Epithelial cell of esophagus (primary cell): ENCODE measurements at regions not wholly inside any gene's neighbourhood (a gene's known extent, or its start where the extent isn't known, plus 50 kb on each side); places are given as distances from the start of the nearest gene placed in this dataset.
"Not testable (repeated sequence)": the region's sequence is repeated elsewhere in the genome, so short reads cannot be mapped to it uniquely, and the experiment has no call there.

Source experiments
- DNase-seq: peaks from one replicate; pipeline ENCODE4 v3.0.0; 2010; ENCODE audit warnings: low read depth
- H3K4me3 ChIP-seq: 2 replicates; pipeline ENCODE4 v1.5.1; 2011; ENCODE audit warnings: mild to moderate bottlenecking, low read length, control low read depth
- TF ChIP-seq, protein P1 (sequence below): IDR thresholded peaks from 2 replicates; pipeline ENCODE4 v1.5.1; 2011; ENCODE audit warnings: low read depth, mild to moderate bottlenecking, low read length, control low read depth, inconsistent platforms; ENCODE audit not compliant: insufficient read depth; ENCODE audit errors: missing control alignments

DNA sequence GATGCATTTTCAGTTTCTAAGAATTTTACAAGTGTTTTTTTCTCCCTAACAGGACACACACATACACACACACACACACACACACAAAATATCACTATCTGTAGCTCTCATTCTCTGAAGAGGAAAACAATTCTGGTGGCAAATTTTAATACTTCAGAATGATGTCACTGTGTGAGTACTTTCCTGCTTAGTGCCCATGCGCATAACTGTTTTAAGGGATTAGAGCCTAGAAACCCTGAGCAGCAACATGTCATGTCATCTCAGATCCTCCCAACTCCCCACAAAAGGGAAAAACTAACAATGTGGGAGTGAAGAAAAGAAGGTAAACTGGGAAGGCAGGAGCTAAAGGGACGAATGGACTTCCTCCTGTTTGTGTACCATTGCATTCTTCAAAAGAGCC is 401.2 kb downstream of the SPRY2 start:
- no peak for DNase-seq
- TF ChIP-seq, protein P1, sequence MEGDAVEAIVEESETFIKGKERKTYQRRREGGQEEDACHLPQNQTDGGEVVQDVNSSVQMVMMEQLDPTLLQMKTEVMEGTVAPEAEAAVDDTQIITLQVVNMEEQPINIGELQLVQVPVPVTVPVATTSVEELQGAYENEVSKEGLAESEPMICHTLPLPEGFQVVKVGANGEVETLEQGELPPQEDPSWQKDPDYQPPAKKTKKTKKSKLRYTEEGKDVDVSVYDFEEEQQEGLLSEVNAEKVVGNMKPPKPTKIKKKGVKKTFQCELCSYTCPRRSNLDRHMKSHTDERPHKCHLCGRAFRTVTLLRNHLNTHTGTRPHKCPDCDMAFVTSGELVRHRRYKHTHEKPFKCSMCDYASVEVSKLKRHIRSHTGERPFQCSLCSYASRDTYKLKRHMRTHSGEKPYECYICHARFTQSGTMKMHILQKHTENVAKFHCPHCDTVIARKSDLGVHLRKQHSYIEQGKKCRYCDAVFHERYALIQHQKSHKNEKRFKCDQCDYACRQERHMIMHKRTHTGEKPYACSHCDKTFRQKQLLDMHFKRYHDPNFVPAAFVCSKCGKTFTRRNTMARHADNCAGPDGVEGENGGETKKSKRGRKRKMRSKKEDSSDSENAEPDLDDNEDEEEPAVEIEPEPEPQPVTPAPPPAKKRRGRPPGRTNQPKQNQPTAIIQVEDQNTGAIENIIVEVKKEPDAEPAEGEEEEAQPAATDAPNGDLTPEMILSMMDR = no peak
- H3K4me3 ChIP-seq = no peak overlapping the region

GRCh38 chr13:79937771-79938216 is 403.1 kb downstream of the SPRY2 start:
- no peak for DNase-seq
- TF ChIP-seq, protein P1 = no peak
- H3K4me3 ChIP-seq = no peak overlapping the region

GRCh38 chr13:79937311-79937710 is 403.6 kb downstream of the SPRY2 start:
- no peak overlapping the region for H3K4me3 ChIP-seq

DNA sequence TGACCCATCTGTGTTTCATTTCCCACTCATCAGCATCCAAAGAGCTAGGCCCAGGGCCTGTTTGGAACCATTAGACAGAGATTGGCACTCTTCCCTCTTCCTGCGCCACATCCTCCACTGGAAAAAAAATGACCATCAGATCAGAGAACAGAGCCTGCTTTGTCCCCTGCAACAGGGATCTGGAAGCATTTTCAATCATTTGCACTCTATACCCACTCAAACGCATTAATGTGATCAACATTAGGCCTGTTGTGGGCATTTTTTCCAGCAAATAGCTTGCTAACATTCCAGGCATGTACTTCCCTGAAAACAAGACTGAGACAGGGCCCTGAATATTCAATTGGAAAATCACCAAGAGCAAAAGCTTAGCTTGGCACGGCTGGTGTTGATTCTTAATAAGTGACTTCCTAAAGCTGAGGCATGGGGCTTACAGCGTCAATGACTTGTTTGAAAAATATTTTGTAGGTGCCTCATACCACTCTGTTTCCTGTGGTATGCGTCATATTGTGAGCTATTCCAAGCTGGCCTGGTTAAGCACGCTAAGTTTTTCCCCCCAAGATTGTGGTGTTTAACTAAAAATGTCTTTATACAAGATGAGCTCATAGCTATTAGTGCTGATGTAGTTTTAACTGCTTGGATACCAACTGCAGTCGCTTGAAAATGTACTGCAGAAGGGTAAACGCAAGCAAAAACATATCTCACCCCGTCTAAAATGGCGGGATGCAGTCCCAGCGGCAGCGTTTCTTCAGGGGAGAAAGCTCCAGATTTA is 404.4 kb downstream of the SPRY2 start:
- peak; percentile 95 for DNase-seq
- no peak overlapping the region for H3K4me3 ChIP-seq
- TF ChIP-seq, protein P1 = no peak

More at GRCh38 chr13:79937311-79937710, 403.6 kb downstream of the SPRY2 start:
- TF ChIP-seq, protein P1 = no peak
- no peak for DNase-seq

DNA sequence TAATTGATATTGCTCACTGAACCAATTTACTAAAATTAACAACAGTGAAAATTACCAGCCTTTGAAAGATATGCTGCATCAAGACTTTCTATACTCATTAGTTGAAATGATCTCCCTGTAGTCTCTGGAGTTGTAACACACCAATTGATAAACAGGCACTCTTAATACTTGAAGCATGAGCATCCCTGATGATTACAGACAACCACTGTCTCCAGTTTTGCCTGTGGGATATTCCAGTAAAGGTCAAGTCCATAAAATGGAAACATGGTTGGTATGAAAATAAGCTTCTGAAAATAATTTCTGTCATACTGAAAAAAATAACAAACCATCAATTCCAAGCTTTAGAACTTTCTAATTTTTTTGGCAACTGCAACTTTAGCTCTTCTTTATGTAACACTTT is 405.8 kb downstream of the SPRY2 start:
- TF ChIP-seq, protein P1 = no peak
- DNase-seq = no peak
- H3K4me3 ChIP-seq = no peak overlapping the region

DNA sequence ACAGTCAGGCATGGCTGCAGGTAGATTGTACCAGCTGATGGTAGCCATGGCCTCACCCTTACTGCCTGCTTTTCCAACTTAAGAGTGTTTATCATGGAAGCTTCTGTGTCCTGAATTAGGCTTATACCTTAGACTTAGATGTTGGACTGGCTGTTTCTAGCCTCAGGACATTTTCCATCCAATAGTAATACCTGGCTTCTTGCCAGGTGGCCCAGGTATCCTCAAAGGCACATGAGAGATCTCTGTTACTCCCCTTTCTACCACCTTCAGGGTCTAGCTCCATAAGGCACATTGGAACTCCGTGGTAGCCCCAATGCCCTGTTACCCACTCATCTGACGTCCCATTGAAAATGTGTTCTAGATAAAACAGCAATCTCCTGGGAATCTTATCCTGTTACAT is 407.5 kb downstream of the SPRY2 start:
- DNase-seq = no peak
- H3K4me3 ChIP-seq = no peak overlapping the region
- TF ChIP-seq, protein P1 = no peak

GRCh38 chr13:79932556-79932955 is 408.4 kb downstream of the SPRY2 start:
- no peak for DNase-seq
- TF ChIP-seq, protein P1 = no peak
- H3K4me3 ChIP-seq = no peak overlapping the region

DNA sequence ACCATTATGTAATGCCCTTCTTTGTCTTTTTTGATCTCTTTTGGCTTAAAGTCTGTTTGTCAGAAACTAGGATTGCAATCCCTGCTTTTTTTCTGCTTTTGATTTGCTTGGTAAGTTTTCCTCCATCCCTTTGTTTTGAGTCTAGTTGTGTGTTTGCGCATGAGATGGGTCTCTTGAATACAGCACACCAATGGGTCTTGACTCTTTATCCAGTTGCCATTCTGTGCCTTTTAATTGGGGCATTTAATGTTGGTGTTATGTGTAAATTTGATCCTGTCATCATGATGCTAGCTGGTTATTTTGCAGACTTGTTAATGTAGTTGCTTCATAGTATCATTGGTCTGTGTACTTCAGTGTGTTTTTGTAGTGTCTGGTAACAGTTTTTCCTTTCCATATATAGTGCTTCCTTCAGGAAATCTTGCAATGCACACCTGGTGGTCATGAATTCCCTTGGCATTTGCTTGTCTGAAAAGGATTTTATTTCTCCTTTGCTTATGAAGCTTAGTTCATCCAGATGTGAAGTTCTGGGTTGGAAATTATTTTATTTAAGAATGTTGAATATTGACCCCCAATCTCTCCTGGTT is 416.9 kb downstream of the SPRY2 start:
- DNase-seq, H3K4me3 ChIP-seq: not testable (repeated sequence)
